ENCODE measurements at regions not wholly inside any gene's neighbourhood (a gene's known extent, or its start where the extent isn't known, plus 50 kb on each side); places are given as distances from the start of the nearest gene placed in this dataset.

GRCh38 chr11:96595011-96595410 lies 205.2 kb downstream of the JRKL start (continued):
- TF ChIP-seq, protein P1, sequence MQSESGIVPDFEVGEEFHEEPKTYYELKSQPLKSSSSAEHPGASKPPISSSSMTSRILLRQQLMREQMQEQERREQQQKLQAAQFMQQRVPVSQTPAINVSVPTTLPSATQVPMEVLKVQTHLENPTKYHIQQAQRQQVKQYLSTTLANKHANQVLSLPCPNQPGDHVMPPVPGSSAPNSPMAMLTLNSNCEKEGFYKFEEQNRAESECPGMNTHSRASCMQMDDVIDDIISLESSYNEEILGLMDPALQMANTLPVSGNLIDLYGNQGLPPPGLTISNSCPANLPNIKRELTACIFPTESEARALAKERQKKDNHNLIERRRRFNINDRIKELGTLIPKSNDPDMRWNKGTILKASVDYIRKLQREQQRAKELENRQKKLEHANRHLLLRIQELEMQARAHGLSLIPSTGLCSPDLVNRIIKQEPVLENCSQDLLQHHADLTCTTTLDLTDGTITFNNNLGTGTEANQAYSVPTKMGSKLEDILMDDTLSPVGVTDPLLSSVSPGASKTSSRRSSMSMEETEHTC (IDR thresholded peaks at IDR 0.05) = no peak
- TF ChIP-seq, protein P2, sequence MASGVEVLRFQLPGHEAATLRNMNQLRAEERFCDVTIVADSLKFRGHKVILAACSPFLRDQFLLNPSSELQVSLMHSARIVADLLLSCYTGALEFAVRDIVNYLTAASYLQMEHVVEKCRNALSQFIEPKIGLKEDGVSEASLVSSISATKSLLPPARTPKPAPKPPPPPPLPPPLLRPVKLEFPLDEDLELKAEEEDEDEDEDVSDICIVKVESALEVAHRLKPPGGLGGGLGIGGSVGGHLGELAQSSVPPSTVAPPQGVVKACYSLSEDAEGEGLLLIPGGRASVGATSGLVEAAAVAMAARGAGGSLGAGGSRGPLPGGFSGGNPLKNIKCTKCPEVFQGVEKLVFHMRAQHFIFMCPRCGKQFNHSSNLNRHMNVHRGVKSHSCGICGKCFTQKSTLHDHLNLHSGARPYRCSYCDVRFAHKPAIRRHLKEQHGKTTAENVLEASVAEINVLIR (CRISPR knock-in tag; IDR thresholded peaks at IDR 0.05) = no peak
- no peak for TF ChIP-seq NRF1 (conservative IDR thresholded peaks at IDR 0.05 in 1 of 2, IDR thresholded peaks at IDR 0.05 in 1 of 2)
- no peak for TF ChIP-seq ARID2 (IDR thresholded peaks at IDR 0.05)
- no peak for TF ChIP-seq LEF1 (IDR thresholded peaks at IDR 0.05)
- no peak for TF ChIP-seq ILF3 (IDR thresholded peaks at IDR 0.05; ENCODE audit: borderline replicate concordance)
- TF ChIP-seq NCOR1 (IDR thresholded peaks at IDR 0.05) = no peak
- TF ChIP-seq, protein P3, sequence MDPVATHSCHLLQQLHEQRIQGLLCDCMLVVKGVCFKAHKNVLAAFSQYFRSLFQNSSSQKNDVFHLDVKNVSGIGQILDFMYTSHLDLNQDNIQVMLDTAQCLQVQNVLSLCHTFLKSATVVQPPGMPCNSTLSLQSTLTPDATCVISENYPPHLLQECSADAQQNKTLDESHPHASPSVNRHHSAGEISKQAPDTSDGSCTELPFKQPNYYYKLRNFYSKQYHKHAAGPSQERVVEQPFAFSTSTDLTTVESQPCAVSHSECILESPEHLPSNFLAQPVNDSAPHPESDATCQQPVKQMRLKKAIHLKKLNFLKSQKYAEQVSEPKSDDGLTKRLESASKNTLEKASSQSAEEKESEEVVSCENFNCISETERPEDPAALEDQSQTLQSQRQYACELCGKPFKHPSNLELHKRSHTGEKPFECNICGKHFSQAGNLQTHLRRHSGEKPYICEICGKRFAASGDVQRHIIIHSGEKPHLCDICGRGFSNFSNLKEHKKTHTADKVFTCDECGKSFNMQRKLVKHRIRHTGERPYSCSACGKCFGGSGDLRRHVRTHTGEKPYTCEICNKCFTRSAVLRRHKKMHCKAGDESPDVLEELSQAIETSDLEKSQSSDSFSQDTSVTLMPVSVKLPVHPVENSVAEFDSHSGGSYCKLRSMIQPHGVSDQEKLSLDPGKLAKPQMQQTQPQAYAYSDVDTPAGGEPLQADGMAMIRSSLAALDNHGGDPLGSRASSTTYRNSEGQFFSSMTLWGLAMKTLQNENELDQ (CRISPR knock-in tag; IDR thresholded peaks at IDR 0.05; ENCODE audit: borderline replicate concordance) = no peak
- no peak for TF ChIP-seq ZNF165 (CRISPR knock-in tag; IDR thresholded peaks at IDR 0.05; ENCODE audit: borderline replicate concordance)
- TF ChIP-seq SIRT6 (IDR thresholded peaks at IDR 0.05; ENCODE audit: low read depth, low read length) = no peak

Data from K562 (cell line).